Parathyroid adenoma (tissue), 2 donors: ENCODE measurements at regions not wholly inside any gene's neighbourhood (a gene's known extent, or its start where the extent isn't known, plus 50 kb on each side); places are given as distances from the start of the nearest gene placed in this dataset.
"Not testable (repeated sequence)": the region's sequence is repeated elsewhere in the genome, so short reads cannot be mapped to it uniquely, and the experiment has no call there.

Source experiments
- H2AFZ ChIP-seq: fragments of 300-600 bp; sonication (generic); one replicate; pipeline ENCODE4 v1.7.0; 2017; ENCODE audit warnings: antibody characterized with exemption, mild to moderate bottlenecking
- H3K27ac ChIP-seq: fragments of 300-600 bp; sonication (generic); one replicate; pipeline ENCODE4 v1.7.0; 2017
- H3K27me3 ChIP-seq: fragments of 300-600 bp; sonication (generic); one replicate; pipeline ENCODE4 v1.7.0; 2017; ENCODE audit warnings: low read length; ENCODE audit not compliant: control insufficient read depth, insufficient read depth
- H3K36me3 ChIP-seq: fragments of 300-600 bp; sonication (generic); one replicate; pipeline ENCODE4 v1.7.0; 2017; ENCODE audit warnings: low read length; ENCODE audit not compliant: control insufficient read depth, insufficient read depth
- H3K4me1 ChIP-seq: fragments of 300-600 bp; sonication (generic); one replicate; pipeline ENCODE4 v1.7.0; 2017; ENCODE audit warnings: control low read depth
- H3K4me2 ChIP-seq: fragments of 300-600 bp; sonication (generic); one replicate; pipeline ENCODE4 v1.7.0; 2017; ENCODE audit warnings: low read length
- H3K4me3 ChIP-seq: fragments of 300-600 bp; sonication (generic); one replicate; pipeline ENCODE4 v1.7.0; 2017; ENCODE audit warnings: low read depth, low read length
- H3K79me2 ChIP-seq: fragments of 300-600 bp; sonication (generic); one replicate; pipeline ENCODE4 v1.7.0; 2017; ENCODE audit warnings: control low read depth
- H3K9ac ChIP-seq: fragments of 300-600 bp; sonication (generic); one replicate; pipeline ENCODE4 v1.7.0; 2017; ENCODE audit warnings: mild to moderate bottlenecking
- H3K9me3 ChIP-seq: fragments of 300-600 bp; sonication (generic); one replicate; pipeline ENCODE4 v1.7.0; 2017; ENCODE audit warnings: low read length; ENCODE audit not compliant: control insufficient read depth
- TF ChIP-seq, protein P1 (sequence below): fragments of 300-600 bp; sonication (generic); IDR thresholded peaks from one replicate; pipeline ENCODE4 v1.7.0; 2017; ENCODE audit warnings: antibody characterized with exemption, mild to moderate bottlenecking
- donor health status: primary hyperparathyroidism.

DNA sequence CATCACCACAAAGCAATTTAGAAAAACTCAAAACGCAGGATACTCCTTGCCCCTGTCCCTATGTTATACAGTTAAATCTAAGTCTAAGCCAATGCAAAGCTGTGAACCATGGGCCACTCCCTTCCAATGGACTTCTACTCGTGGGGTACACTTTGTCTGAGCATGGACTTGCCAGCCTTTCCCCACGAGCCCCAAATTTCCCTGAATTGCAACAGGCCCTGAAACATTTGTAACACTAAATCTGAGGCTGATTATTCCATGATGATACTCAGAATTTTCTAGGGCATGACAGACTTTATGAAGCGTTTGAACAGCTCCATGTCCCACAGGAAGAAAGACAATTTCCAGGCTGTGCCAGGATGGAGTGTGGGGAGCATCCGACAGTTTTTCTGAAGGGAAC, 189.6 kb downstream of the TXNL1 start:
- Histone ChIP-seq H3K4me3 (no peak overlapping the region), H3K27ac (no peak overlapping the region), H3K9me3 (peaks cover 3% of the 10 kb centered on the region), H3K4me2 (no peak overlapping the region), H2AFZ (no peak overlapping the region), H3K36me3 (no peaks in the 10 kb centered on the region), H3K4me1 (no peaks in the 10 kb centered on the region), H3K27me3 (no peaks in the 10 kb centered on the region), H3K9ac (no peak overlapping the region), H3K79me2 (no peaks in the 10 kb centered on the region)
- TF ChIP-seq, protein P1, sequence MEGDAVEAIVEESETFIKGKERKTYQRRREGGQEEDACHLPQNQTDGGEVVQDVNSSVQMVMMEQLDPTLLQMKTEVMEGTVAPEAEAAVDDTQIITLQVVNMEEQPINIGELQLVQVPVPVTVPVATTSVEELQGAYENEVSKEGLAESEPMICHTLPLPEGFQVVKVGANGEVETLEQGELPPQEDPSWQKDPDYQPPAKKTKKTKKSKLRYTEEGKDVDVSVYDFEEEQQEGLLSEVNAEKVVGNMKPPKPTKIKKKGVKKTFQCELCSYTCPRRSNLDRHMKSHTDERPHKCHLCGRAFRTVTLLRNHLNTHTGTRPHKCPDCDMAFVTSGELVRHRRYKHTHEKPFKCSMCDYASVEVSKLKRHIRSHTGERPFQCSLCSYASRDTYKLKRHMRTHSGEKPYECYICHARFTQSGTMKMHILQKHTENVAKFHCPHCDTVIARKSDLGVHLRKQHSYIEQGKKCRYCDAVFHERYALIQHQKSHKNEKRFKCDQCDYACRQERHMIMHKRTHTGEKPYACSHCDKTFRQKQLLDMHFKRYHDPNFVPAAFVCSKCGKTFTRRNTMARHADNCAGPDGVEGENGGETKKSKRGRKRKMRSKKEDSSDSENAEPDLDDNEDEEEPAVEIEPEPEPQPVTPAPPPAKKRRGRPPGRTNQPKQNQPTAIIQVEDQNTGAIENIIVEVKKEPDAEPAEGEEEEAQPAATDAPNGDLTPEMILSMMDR, result no peak

DNA sequence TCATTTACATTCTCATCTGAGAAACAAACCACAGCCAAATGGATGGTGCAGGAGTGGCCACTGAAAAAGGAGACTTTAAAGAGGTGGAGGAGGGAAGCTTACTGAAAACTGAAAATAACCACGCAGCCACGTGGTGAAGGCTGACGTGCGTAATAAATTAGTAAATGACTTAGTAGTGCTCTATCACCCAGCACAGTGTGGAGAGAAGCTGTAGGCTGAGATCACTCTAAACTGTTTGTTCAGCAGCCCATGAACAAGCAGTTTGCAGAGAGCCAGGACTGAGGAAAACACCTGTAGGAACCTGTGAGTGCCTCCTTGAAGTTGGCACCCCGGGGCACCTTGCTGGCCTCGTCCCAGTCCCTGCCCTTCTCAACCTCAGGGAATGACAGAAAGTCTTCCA, 193.0 kb downstream of the TXNL1 start:
- TF ChIP-seq, protein P1, result no peak

DNA sequence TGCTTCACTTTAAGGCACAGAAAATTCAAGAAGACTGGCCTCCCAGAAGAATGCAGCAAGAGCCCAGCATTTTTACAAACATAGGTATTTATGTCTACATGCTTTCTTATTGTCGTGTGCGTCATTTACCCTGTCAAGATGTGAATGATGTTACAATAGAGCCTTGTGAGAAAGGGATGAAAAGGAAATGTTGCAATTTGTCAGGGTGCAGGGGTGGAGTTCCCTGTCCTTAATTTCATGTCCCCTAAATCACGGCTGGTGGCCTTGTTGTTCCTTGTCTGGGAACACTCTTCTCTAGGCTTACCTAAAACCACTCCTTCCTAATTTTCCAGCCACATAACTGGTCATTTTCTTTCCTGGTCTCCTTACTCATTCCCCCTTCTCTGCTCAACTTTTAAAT, 194.2 kb downstream of the TXNL1 start:
- no peak overlapping the region for H3K4me2 ChIP-seq
- H3K79me2 ChIP-seq, result no peaks in the 10 kb centered on the region
- H2AFZ ChIP-seq, result no peak overlapping the region
- H3K4me3 ChIP-seq, result no peak overlapping the region
- H3K4me1 ChIP-seq, result no peaks in the 10 kb centered on the region
- TF ChIP-seq, protein P1, result no peak
- H3K9me3 ChIP-seq, result no peaks in the 10 kb centered on the region
- H3K36me3 ChIP-seq, result no peaks in the 10 kb centered on the region
- no peak overlapping the region for H3K9ac ChIP-seq
- no peaks in the 10 kb centered on the region for H3K27me3 ChIP-seq
- no peak overlapping the region for H3K27ac ChIP-seq

More for the DNA sequence above, 193.0 kb downstream of the TXNL1 start:
- H3K9ac ChIP-seq, result no peak overlapping the region
- H3K27me3 ChIP-seq, result no peaks in the 10 kb centered on the region
- no peaks in the 10 kb centered on the region for H3K79me2 ChIP-seq
- no peaks in the 10 kb centered on the region for H3K4me1 ChIP-seq
- no peak overlapping the region for H3K4me2 ChIP-seq
- H3K27ac ChIP-seq, result no peak overlapping the region
- no peaks in the 10 kb centered on the region for H3K36me3 ChIP-seq
- no peak overlapping the region for H2AFZ ChIP-seq
- no peaks in the 10 kb centered on the region for H3K9me3 ChIP-seq
- H3K4me3 ChIP-seq, result no peak overlapping the region

DNA sequence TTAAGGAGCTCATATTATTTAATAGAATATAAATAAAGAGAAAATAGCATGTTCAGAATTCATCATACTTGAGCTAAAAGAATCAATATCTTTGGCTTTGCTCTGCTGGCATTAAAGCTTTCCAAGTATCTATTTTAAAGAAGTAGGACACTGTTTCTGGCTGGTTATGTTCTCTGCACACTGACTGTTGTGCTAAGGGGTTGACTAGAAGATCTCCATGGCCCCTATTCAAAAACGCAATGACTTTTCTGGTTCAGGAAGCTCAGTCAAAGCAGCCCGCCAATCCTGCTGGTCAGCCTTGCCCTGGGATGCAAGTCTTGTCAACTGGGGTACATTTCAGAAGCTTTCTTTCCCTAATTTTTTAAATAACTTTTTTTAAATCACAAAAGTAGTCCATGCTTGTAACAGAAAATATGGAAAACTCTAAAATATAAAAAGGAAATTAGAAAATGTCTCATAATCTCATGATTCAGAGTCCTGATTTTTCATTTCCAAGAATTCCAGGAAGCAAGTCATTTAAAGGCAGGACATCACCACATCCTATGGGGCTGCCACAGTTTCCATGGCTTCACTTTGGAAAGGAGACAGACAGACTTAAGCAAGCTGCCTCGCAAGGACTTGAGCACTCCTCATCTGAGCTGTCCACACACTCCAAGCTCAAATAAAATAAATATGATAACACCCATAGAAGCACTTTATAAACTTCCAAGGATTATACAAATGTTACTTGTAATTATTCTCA, 195.1 kb downstream of the TXNL1 start:
- Histone ChIP-seq H3K27me3 (no peaks in the 10 kb centered on the region), H3K4me3 (no peak overlapping the region), H3K79me2 (no peaks in the 10 kb centered on the region), H3K4me1 (no peaks in the 10 kb centered on the region), H3K4me2 (no peak overlapping the region), H2AFZ (no peak overlapping the region), H3K9me3 (no peaks in the 10 kb centered on the region), H3K27ac (no peak overlapping the region), H3K36me3 (no peaks in the 10 kb centered on the region), H3K9ac (no peak overlapping the region)
- TF ChIP-seq, protein P1, result no peak

DNA sequence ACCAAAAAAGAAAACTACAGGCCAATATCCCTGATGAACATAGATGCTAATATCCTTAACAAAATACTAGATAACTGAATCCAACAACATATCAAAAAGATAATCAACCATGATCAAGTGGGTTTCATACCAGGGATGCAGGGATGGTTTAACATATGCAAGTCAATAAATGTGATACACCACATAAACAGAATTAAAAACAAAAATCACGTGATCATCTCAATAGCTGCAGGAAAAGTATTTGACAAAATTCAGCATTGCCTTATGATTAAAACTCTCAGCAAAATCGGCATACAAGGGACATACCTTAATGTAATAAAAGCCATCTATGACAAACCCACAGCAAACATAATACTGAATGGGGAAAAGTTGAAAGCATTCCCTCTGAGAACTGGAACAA, 199.9 kb downstream of the TXNL1 start:
- not testable (repeated sequence) for H3K4me2 ChIP-seq, H3K4me3 ChIP-seq, H2AFZ ChIP-seq, H3K9me3 ChIP-seq, H3K79me2 ChIP-seq, H3K36me3 ChIP-seq, H3K9ac ChIP-seq, H3K27ac ChIP-seq, H3K4me1 ChIP-seq, H3K27me3 ChIP-seq
